CD4-positive, alpha-beta T cell treated with Interferon gamma for 1 hour (primary cell): ENCODE measurements at regions not wholly inside any gene's neighbourhood (a gene's known extent, or its start where the extent isn't known, plus 50 kb on each side); places are given as distances from the start of the nearest gene placed in this dataset.

ENCODE experiments used
- DNase-seq: peaks from one replicate; pipeline ENCODE4 v3.0.0-alpha.2; 2020

GRCh38 chr9:107931071-107931715 is 441.6 kb upstream of the KLF4 start:
- no peak for DNase-seq

DNA sequence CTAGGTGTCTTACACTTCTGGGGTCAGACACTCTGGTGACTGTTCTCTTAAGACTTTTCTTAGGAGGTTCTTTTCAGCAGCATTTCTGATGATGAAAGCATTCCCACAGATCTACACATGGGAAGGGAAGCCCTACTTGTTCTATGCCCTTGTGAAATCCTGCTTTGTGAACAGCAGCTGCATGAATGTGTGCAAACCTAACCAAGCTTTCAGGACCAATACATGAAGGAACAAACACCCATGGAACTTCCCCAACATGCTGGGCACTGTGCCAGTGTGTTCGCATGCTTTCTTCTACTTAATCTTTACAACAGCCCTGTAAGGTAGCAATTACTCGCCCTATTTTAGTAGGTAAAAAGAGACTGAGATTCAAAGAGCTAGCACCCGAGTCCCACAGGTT is 439.9 kb upstream of the KLF4 start:
- peak; percentile 39 for DNase-seq

GRCh38 chr9:107928701-107929371 is 439.3 kb upstream of the KLF4 start:
- no peak for DNase-seq

- no peak for DNase-seq
These were observed 437.7 kb upstream of the KLF4 start for GRCh38 chr9:107927276-107927675.

GRCh38 chr9:107925749-107926297 is 436.3 kb upstream of the KLF4 start:
- no peak for DNase-seq

DNA sequence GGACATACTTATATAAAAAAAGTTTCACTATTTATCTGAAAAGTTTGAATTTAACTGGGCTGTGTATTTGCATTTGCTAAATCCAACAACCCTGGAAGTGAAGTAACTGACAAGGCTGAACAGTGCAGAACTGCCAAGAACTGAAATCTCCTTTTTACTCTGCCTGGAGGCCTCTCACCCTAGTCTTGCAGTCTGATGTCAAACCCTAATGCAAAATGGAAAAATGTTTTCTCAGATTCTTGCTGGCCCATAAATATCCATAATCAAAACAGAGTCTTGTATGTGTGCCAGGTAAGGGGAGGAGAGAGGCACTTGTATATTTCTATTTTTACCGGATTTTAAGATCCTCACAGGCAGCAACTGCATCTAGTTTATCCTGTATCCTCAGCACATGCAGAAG is 432.7 kb upstream of the KLF4 start:
- no peak for DNase-seq

DNA sequence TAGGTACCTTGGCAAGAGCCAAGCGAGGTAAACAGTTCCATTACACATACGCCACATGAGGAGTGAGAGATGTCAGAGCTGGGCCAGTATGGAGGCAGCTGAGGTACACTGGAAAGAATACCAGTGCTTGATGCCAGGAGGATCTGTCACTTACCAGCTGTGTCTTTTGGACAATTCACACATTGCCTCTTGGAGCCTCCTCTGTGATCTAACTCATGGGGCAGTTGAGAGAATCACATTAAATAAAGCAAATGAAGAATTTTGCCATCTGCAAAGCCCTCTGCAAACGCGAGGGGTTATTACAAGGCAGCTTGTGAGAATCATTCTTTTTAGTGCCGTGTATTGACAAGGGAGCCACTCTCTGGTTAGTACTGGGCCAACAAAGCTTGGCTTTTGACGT is 429.7 kb upstream of the KLF4 start:
- no peak for DNase-seq

- no peak for DNase-seq
These were observed 429.2 kb upstream of the KLF4 start for GRCh38 chr9:107918749-107919148.

DNA sequence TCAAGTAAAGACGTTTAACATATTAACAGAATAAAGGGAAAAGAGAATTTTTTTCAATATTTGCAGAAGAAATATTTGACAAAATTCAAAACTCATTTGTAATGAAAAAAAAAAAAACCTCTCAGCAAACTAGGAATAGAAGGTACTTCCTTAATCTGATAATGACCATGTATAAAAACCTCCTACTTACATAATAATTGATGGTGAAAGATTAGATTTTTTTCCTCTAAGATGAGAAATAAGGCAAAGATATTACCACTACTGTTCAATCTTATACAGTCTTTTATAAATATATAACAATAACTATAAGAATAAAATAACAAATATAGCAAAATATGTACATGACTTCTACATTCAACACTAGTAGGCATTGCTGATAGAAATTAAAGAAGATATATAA is 424.6 kb upstream of the KLF4 start:
- DNase-seq = no peak

- no peak for DNase-seq
These were observed 418.1 kb upstream of the KLF4 start for GRCh38 chr9:107907715-107908114.

GRCh38 chr9:107907255-107907654 is 417.7 kb upstream of the KLF4 start:
- peak; percentile 20 for DNase-seq

GRCh38 chr9:107906074-107906473 is 416.5 kb upstream of the KLF4 start:
- DNase-seq = no peak

DNA sequence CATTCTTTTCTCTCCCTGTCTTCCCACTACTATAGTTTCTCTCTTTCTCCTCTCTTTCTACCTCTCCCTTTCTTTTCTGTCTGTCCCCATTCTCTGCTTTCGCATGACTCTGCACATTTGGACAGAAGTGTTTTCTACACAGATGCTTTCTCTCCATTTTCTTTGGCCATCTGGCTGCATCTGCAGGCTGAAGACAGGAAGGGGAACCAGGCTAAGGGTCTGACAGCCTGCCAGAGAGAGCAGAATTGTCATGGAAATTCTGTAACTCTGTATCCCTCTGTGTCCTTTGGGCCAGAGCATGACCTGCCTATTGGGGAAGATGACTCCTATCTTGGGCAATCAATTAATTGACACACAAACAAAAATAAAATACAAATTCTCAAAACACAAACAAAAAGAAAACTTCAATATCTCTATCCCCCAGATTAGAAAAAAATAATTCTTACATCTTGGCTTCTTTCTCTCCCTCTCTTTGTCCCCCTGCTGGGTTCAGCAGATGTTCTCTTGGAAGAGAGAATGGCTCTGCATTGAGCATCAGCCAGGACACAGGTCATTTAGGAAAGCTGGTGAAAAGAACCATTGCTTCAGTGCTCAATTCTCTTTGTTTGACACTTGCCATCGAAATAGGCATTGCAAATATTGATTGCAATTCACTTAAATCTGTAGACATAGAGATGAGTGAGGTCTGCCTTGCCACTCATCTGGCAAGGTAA is 415.9 kb upstream of the KLF4 start:
- DNase-seq = no peak

GRCh38 chr9:107899961-107900330 is 410.4 kb upstream of the KLF4 start:
- DNase-seq = no peak

GRCh38 chr9:107898761-107899160 is 409.2 kb upstream of the KLF4 start:
- DNase-seq = no peak

DNA sequence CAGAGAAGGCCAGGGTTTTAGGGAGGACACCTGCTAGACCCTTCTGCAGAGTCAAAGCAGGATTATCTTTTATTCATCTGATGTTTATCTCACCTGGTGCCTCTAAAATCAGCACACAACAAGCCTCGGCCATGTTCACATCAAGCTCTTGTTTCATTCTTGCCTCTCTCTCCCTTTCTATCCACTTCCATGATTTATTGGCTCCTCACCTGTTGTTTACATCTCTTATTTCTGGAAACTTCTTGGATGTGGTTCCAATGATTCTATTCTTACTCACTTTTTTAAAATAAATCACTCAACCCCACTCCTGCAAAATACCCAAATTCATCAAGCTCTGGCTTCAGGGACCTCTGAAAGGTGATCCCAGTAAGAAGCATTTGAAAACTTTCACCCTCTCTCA is 407.0 kb upstream of the KLF4 start:
- DNase-seq = no peak

DNA sequence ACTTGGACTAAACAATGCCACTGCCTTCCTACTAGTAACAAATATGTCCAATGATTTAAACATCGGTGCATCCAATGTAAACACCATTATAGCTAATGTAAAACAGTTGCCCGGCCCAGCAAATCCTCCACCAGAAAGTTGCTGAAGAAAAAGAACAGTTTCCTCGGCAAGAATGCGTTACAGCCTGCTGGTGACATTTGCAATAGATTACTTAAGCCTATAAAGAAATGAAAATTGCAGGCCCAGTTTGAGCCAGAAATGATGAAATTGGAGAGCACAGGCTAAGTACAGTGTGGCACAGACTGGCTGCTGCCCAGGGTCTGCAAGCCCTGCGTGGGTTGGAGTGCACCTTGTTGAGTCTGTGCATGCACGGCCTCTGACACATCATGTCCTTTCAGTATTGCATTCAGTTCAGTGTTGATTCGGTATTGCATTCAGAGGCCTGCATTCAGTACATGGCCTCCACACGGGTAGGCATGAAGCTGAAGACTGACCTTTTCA is 406.0 kb upstream of the KLF4 start:
- no peak for DNase-seq

DNA sequence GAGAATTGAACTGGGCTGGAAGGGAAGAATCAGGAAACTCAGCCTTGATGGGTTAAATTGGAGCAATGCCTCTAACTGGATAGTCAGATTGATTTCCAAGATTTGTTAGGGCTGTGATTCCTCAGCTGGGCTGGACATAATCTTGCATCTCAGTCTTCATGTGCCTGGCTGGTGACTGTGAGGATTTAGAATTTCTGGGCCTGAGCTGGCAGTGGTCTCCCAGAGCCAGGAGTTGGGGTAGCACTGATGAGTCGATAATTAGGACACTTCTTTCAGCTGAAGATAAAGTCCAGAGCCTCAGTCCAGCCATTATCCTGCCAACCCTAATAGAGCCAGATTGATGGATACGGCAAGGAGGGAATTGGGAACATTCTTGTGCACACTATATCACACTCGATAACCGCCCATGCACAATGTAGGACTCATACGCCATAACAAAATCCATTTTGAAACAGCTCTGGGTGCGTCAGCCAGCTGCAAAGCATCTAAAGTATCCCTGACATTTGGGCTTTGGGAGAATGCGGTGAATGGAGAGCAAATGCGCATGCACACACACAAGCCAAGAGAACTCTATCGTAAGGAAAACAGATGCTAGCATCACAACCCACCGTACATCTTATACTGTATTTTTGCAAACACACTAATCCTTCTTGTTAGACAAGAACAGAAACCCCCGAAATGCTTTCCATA is 405.1 kb upstream of the KLF4 start:
- DNase-seq = no peak

- DNase-seq = no peak
These were observed 401.4 kb upstream of the KLF4 start for GRCh38 chr9:107890921-107891465.

GRCh38 chr9:107888773-107889227 is 399.2 kb upstream of the KLF4 start:
- no peak for DNase-seq

DNA sequence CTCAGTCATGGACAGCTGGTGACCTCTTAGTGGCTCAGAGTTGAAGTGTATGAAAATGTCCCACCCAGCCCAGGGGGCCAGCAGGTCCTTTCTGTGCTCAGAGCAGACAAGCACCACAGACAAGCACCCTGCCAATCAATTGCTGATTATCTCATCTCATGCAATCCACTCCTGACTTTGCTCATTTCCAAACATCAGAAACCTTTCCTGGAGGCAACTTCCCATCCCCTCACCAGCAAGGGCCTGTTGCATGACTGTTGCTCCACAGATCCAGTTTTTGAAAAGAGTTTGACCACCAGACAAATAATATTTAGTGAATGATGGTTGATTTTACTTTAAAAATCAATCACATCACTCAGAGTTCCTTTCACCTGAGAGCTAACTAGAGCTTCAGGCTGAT is 397.3 kb upstream of the KLF4 start:
- DNase-seq = no peak

GRCh38 chr9:107883496-107884124 is 394.0 kb upstream of the KLF4 start:
- DNase-seq = peak; percentile 37
